ENCODE measurements at regions not wholly inside any gene's neighbourhood (a gene's known extent, or its start where the extent isn't known, plus 50 kb on each side); places are given as distances from the start of the nearest gene placed in this dataset.

DNA sequence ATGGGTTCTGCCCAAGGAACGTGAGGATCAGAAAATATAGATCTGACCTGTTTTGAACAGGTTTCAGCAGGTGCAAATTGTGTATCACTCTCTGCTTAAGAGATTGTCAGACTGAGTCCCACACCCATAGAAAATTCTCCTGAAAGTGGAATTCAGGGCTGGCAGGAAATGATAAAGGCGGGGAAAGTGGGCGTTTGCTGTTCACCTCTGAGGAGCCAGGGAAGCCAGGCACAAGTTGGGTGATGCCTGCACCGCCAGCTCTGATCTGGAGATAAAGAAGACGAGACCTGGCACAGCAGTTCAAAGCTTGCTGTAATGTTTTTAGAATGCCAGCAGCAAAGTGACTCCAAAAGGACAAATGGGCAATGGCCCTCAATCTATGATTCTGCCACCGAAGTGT is 356.5 kb upstream of the SOX5 start:
- DNase-seq (ENCODE audit: low spot score) = no peak
- in situ Hi-C loops (cut with MboI; ENCODE audit: low pct_unique_long_range_greater_than_20kb, low sequenced_read_pairs, unreplicated experiment) = no loop called here
- TF ChIP-seq, protein P1, sequence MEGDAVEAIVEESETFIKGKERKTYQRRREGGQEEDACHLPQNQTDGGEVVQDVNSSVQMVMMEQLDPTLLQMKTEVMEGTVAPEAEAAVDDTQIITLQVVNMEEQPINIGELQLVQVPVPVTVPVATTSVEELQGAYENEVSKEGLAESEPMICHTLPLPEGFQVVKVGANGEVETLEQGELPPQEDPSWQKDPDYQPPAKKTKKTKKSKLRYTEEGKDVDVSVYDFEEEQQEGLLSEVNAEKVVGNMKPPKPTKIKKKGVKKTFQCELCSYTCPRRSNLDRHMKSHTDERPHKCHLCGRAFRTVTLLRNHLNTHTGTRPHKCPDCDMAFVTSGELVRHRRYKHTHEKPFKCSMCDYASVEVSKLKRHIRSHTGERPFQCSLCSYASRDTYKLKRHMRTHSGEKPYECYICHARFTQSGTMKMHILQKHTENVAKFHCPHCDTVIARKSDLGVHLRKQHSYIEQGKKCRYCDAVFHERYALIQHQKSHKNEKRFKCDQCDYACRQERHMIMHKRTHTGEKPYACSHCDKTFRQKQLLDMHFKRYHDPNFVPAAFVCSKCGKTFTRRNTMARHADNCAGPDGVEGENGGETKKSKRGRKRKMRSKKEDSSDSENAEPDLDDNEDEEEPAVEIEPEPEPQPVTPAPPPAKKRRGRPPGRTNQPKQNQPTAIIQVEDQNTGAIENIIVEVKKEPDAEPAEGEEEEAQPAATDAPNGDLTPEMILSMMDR (IDR thresholded peaks at IDR 0.05; ENCODE audit: extremely low read depth, insufficient read depth, missing control alignments) = no peak

- TF ChIP-seq, protein P1 (IDR thresholded peaks at IDR 0.05; ENCODE audit: extremely low read depth, insufficient read depth, missing control alignments) = no peak
- DNase-seq (ENCODE audit: low spot score) = no peak
- in situ Hi-C loops (cut with MboI; ENCODE audit: low pct_unique_long_range_greater_than_20kb, low sequenced_read_pairs, unreplicated experiment) = no loop called here
Observed at GRCh38 chr12:24304285-24304684, 354.8 kb upstream of the SOX5 start.

DNA sequence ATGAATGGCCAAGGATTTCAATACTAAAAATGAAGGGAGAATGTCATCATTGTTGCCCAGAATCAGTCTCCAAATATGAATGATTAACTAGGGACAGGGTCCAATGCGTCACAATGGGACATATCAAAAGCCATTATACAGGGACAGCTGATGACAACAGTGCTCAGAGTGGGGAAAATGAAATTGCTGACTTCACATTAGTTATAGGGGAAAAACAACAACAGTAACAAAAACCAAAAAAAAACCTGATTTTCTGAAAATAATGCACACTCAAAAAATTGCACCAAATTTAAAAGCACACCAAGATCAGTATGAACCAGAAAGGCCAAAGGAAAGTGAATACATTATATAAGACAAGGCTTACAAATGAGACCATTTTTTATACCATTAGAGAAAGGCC is 353.2 kb upstream of the SOX5 start:
- TF ChIP-seq, protein P1 (IDR thresholded peaks at IDR 0.05; ENCODE audit: extremely low read depth, insufficient read depth, missing control alignments) = no peak
- in situ Hi-C loops (cut with MboI; ENCODE audit: low pct_unique_long_range_greater_than_20kb, low sequenced_read_pairs, unreplicated experiment) = no loop called here
- DNase-seq (ENCODE audit: low spot score) = no peak

DNA sequence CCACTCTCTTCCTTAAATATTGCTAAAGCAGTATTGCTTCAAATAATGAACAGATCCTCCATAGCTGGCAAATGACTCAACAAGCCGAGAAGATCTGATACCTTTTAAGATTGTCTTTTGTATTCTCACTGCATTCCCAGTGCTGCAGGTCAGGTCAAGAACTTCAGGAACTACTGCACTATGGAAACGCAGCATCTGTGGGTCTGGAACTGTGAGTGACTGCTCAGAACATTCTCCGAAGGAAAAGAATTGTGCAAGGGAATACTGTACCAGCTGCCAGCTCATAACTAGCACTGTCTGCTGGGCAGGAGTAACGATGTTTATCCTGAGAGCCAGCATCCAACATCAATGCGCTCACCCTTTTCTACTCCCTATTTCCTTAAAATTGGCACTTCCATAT is 348.0 kb upstream of the SOX5 start:
- TF ChIP-seq, protein P1 (IDR thresholded peaks at IDR 0.05; ENCODE audit: extremely low read depth, insufficient read depth, missing control alignments) = no peak
- DNase-seq (ENCODE audit: low spot score) = no peak
- in situ Hi-C loops (cut with MboI; ENCODE audit: low pct_unique_long_range_greater_than_20kb, low sequenced_read_pairs, unreplicated experiment) = no loop called here

DNA sequence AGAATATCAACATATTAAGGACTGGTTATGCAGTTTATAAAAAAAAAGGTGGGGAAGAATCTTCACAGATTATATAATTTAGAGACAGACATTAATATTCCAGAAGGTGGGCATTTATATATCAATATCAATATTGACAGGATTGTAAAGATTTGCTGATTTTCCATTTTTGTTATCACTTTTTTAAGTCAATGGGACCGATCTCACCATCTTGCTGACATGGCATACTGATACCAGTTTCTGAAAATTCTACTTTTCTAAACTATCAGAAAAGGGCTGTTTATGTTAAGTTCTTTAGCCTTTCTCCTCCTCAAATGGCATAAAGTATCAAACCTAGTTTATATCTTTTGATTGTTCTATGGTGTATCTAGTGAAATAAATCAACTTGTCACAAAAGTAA is 344.1 kb upstream of the SOX5 start:
- in situ Hi-C loops (cut with MboI; ENCODE audit: low pct_unique_long_range_greater_than_20kb, low sequenced_read_pairs, unreplicated experiment) = no loop called here
- TF ChIP-seq, protein P1 (IDR thresholded peaks at IDR 0.05; ENCODE audit: extremely low read depth, insufficient read depth, missing control alignments) = no peak
- DNase-seq (ENCODE audit: low spot score) = no peak

DNA sequence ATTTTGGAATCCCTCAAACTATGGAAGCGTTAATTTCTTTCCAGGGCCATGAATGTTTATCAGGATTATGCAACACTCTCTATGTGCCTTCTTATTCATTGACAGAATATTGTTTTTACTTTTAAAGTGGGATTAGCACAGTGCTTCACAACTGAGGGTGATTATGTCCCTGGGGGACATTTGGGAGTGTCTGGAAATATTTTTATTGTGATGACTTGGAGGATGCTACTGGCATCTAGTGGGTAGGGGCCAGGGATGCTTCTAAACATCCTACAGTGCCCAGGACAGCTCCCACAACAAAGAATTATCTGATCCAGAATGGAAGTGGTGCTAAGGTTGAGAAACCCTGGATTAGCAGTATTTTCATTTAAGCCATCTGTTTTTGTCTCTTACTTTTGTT is 338.5 kb upstream of the SOX5 start:
- no peak for DNase-seq (ENCODE audit: low spot score)
- TF ChIP-seq, protein P1 (IDR thresholded peaks at IDR 0.05; ENCODE audit: extremely low read depth, insufficient read depth, missing control alignments) = no peak
- in situ Hi-C loops (cut with MboI; ENCODE audit: low pct_unique_long_range_greater_than_20kb, low sequenced_read_pairs, unreplicated experiment) = no loop called here

DNA sequence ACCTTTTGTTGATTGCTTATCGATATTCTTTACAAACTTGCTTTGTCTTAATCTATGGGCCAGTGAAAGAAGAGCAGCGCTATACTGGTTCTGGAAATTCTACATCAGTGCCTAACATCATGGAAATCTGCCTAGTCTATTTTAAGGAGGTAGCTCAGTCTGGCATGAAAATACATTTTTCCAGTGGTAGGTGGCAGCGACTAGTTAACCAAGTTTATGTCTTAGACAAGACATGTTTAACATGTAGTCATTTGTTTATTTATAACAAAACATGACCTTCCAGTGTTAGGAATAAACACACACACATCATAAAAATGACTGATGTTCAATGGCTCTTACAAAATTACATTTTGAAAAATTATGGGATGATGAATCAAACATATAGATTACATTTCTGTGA is 336.0 kb upstream of the SOX5 start:
- in situ Hi-C loops (cut with MboI; ENCODE audit: low pct_unique_long_range_greater_than_20kb, low sequenced_read_pairs, unreplicated experiment) = no loop called here
- TF ChIP-seq, protein P1 (IDR thresholded peaks at IDR 0.05; ENCODE audit: extremely low read depth, insufficient read depth, missing control alignments) = no peak
- DNase-seq (ENCODE audit: low spot score) = no peak

Measured in GM13977 (cell line).